Nephron progenitor cell (in vitro differentiated cells): ENCODE measurements at regions not wholly inside any gene's neighbourhood (a gene's known extent, or its start where the extent isn't known, plus 50 kb on each side); places are given as distances from the start of the nearest gene placed in this dataset.

Experiments
- DNase-seq: peaks from one replicate; pipeline ENCODE4 v3.0.0; 2021
- H3K27ac Mint-ChIP-seq: 2 replicates; pipeline ENCODE4 v1.8.0; 2021; ENCODE audit warnings: mild to moderate bottlenecking, moderate library complexity, mixed read lengths
- H3K27me3 Mint-ChIP-seq: 2 replicates; pipeline ENCODE4 v1.8.0; 2021; ENCODE audit warnings: mild to moderate bottlenecking, low read depth, mixed read lengths; ENCODE audit not compliant: poor library complexity
- H3K36me3 Mint-ChIP-seq: 2 replicates; pipeline ENCODE4 v1.8.0; 2021; ENCODE audit warnings: low read depth, mixed read lengths
- H3K4me1 Mint-ChIP-seq: 2 replicates; pipeline ENCODE4 v1.8.0; 2021; ENCODE audit warnings: mixed read lengths
- H3K4me3 Mint-ChIP-seq: 2 replicates; pipeline ENCODE4 v1.8.0; 2021; ENCODE audit warnings: mild to moderate bottlenecking, moderate library complexity, mixed read lengths
- H3K9me3 Mint-ChIP-seq: 2 replicates; pipeline ENCODE4 v1.8.0; 2021; ENCODE audit warnings: mild to moderate bottlenecking, moderate library complexity, mixed read lengths
- TF ChIP-seq, protein P1 (sequence below): fragments of 200-600 bp; sonication (generic); IDR thresholded peaks from 2 replicates; pipeline ENCODE4 v1.5.0; 2021; ENCODE audit warnings: antibody characterized with exemption

DNA sequence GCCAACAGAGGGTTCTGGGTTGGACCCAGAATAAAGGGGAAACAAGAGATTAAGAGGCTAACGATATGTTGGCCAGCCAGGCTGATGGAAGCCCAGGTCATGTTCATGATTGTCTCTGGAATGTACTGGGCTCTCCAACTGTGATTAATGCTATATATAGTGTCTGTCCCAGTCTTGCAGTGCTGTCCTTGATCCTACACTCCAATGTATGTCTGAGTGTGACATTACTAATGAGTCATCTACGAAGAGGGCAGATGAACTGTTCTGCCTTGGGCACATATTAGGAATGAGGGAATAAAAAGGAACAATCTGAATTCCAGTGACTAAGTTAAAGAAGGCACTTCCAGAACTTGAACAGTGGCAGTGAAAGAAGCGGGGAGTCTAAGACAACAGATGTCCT is 142.1 kb downstream of the PDGFRA start:
- TF ChIP-seq, protein P1, sequence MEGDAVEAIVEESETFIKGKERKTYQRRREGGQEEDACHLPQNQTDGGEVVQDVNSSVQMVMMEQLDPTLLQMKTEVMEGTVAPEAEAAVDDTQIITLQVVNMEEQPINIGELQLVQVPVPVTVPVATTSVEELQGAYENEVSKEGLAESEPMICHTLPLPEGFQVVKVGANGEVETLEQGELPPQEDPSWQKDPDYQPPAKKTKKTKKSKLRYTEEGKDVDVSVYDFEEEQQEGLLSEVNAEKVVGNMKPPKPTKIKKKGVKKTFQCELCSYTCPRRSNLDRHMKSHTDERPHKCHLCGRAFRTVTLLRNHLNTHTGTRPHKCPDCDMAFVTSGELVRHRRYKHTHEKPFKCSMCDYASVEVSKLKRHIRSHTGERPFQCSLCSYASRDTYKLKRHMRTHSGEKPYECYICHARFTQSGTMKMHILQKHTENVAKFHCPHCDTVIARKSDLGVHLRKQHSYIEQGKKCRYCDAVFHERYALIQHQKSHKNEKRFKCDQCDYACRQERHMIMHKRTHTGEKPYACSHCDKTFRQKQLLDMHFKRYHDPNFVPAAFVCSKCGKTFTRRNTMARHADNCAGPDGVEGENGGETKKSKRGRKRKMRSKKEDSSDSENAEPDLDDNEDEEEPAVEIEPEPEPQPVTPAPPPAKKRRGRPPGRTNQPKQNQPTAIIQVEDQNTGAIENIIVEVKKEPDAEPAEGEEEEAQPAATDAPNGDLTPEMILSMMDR = no peak
- no peak overlapping the region for H3K27ac Mint-ChIP-seq

DNA sequence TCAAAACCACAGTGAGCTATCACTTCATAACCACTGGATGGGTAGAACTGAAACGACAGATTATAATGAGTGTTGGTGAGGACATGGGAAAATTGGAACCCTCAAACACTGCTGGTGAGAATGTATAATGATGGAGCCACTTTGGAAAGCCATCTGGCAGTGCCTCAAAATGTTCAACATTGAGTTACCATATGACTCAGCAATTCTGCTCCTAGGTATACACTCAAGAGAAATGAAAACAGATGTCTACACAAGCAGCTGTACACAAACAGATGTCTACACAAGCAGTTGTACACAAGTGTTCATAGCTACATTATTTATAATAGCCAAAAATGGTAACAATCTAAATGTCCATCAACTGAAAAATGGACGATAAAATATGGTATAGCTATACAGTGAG is 143.9 kb downstream of the PDGFRA start:
- Mint-ChIP-seq H3K4me3 (no peak overlapping the region), H3K36me3 (no peaks in the 10 kb centered on the region), H3K9me3 (no peaks in the 10 kb centered on the region), H3K27me3 (peaks cover under 1% of the 10 kb centered on the region), H3K4me1 (no peaks in the 10 kb centered on the region), H3K27ac (no peak overlapping the region)
- TF ChIP-seq, protein P1 = no peak
- no peak for DNase-seq

More for the DNA sequence above, 142.1 kb downstream of the PDGFRA start:
- no peak for DNase-seq
- no peak overlapping the region for H3K4me3 Mint-ChIP-seq
- no peaks in the 10 kb centered on the region for H3K36me3 Mint-ChIP-seq
- H3K27me3 Mint-ChIP-seq = peaks cover 7% of the 10 kb centered on the region
- no peaks in the 10 kb centered on the region for H3K4me1 Mint-ChIP-seq
- no peaks in the 10 kb centered on the region for H3K9me3 Mint-ChIP-seq

DNA sequence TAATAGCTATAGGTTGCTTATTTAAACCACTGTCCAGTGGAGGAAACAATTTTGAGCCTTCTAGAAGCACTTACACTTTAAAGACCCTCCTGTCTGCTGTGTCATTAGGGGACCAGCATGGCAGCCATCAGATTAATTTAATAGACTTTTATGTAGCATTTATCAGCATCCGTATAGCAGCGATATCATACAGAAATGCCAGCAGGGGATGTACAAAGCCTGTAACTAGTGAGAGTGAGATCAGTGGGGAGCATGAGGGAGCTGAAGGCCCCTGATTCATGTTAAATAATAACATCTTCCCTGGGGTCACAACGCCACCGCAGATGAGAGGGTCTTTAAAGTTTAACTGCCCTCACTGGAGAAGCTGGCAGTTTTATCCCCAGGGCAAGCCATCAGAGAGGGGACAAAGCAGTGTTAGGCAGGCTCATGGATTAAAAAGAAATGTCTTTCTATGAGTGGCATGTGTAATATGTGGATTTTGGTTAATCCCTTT is 144.7 kb downstream of the PDGFRA start:
- TF ChIP-seq, protein P1 = no peak
- H3K4me1 Mint-ChIP-seq = no peaks in the 10 kb centered on the region
- H3K27me3 Mint-ChIP-seq = no peaks in the 10 kb centered on the region
- H3K4me3 Mint-ChIP-seq = no peak overlapping the region
- peaks cover 4% of the 10 kb centered on the region for H3K9me3 Mint-ChIP-seq
- DNase-seq = no peak
- no peak overlapping the region for H3K27ac Mint-ChIP-seq
- H3K36me3 Mint-ChIP-seq = no peaks in the 10 kb centered on the region

DNA sequence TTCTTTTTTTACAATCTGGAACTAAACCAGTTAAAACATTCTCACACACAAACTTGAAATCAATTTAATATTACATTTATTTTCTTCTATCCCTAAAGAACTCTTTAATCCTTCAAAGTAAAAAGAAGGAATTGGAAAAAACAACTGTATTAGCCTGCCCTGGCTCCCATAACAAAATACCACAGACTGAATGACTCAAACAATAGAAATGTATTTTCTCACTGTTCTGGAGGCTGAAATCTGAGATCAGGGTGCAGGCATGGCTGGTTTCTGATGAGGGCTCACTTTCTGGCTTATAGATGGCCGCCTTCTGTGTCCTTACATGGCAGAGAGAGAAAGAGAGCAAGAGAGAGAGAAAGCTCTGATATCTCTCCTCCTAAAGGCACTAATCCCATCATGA is 149.4 kb downstream of the PDGFRA start:
- H3K4me3 Mint-ChIP-seq = no peak overlapping the region
- TF ChIP-seq, protein P1 = no peak
- H3K27ac Mint-ChIP-seq = no peak overlapping the region
- peaks cover 9% of the 10 kb centered on the region for H3K4me1 Mint-ChIP-seq
- no peaks in the 10 kb centered on the region for H3K27me3 Mint-ChIP-seq
- no peaks in the 10 kb centered on the region for H3K36me3 Mint-ChIP-seq
- peaks cover 11% of the 10 kb centered on the region for H3K9me3 Mint-ChIP-seq
- no peak for DNase-seq

DNA sequence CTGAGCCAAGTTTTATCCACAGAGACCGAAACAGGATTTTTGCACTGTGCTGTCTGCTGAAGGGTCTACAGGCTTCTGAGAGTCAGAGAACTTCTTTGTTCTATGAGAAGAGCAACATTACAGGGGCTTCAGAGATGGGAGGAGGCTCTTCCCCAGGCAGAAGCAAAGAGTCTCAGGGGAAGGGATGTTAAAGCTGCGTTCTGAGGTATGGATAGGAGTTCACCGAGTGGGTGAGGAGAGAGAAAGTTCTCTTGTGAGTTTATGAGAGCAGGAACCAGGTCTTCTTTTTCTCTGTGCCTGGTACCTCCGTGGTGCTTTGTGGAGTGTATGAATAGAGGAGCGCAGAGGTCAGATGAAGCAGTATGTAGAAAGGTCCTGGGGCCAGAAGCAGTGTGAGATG is 155.1 kb downstream of the PDGFRA start:
- Mint-ChIP-seq H3K9me3 (peaks cover 14% of the 10 kb centered on the region), H3K27ac (no peak overlapping the region), H3K4me3 (no peak overlapping the region), H3K27me3 (peaks cover 4% of the 10 kb centered on the region), H3K4me1 (peaks cover 17% of the 10 kb centered on the region), H3K36me3 (no peaks in the 10 kb centered on the region)
- no peak for DNase-seq
- TF ChIP-seq, protein P1 = no peak

DNA sequence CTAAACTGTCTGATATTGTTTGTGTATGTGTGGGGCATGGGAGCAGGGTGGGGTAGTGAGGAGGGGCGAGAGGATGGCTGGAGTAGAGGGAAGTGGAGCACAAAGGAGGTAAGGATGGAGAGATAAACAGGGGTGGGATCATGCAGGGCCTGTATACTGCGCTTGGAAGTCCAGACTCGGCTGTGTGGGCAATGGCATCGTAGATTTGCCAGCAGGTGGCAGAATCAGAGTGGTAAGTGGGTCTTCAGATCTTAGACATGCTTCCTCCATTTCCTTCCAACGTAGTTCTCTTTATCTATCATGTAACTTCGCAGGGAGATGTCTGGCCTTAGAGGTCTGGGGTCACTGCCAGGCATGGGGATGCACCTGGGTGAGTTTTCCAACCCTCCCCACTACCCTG is 155.5 kb downstream of the PDGFRA start:
- H3K4me1 Mint-ChIP-seq = peaks cover 17% of the 10 kb centered on the region
- no peaks in the 10 kb centered on the region for H3K36me3 Mint-ChIP-seq
- TF ChIP-seq, protein P1 = no peak
- peaks cover 4% of the 10 kb centered on the region for H3K27me3 Mint-ChIP-seq
- no peak for DNase-seq
- H3K4me3 Mint-ChIP-seq = no peak overlapping the region
- peaks cover 11% of the 10 kb centered on the region for H3K9me3 Mint-ChIP-seq
- no peak overlapping the region for H3K27ac Mint-ChIP-seq
